ENCODE measurements at regions not wholly inside any gene's neighbourhood (a gene's known extent, or its start where the extent isn't known, plus 50 kb on each side); places are given as distances from the start of the nearest gene placed in this dataset.

GRCh38 chr2:54042341-54042740, 71.5 kb upstream of the PSME4 start:
- Mint-ChIP-seq H3K9me3 (peaks cover 4 to 20% (median 14%) of the 10 kb centered on the region in 7 donors), H3K27ac (no peak overlapping the region), H3K4me3 (no peak overlapping the region), H3K27me3 (ENCODE audit: low read depth in 3 of 3) (peaks cover 0 to under 1% (median 0%) of the 10 kb centered on the region in 3 donors), H3K36me3 (peaks cover 3 to 5% of the 10 kb centered on the region in 2 donors), H3K4me1 (no peaks in the 10 kb centered on the region)
- Histone ChIP-seq H3K27ac (ENCODE audit: low read depth in 1 of 2, low read length in 2 of 2) (no peak overlapping the region), H3K9me3 (replicated peaks in 1 of 2; ENCODE audit: control insufficient read depth in 1 of 2, insufficient read depth in 1 of 2, low read length in 2 of 2) (peaks cover 12 to 14% of the 10 kb centered on the region in 2 donors), H3K4me3 (replicated peaks in 1 of 3; ENCODE audit: low read depth in 2 of 3, low read length in 3 of 3) (no peak overlapping the region), H3K4me2 (replicated peaks; ENCODE audit: extremely low read depth, low read length, poor library complexity, severe bottlenecking) (no peak overlapping the region), H3K79me2 (ENCODE audit: insufficient read depth, low read length) (no peaks in the 10 kb centered on the region), H3K36me3 (replicated peaks in 1 of 2; ENCODE audit: control insufficient read depth in 1 of 2, insufficient read depth in 2 of 2, low read length in 2 of 2) (no peaks in the 10 kb centered on the region), H3K27me3 (ENCODE audit: control insufficient read depth in 2 of 2, insufficient read depth in 2 of 2, low read length in 2 of 2) (no peaks in the 10 kb centered on the region), H3K4me1 (ENCODE audit: control insufficient read depth in 1 of 2, insufficient read depth in 2 of 2, low read length in 2 of 2) (no peaks in the 10 kb centered on the region), H4K20me1 (ENCODE audit: insufficient read depth, low read length) (no peaks in the 10 kb centered on the region), H2AFZ (ENCODE audit: insufficient read depth, low read depth, low read length, poor library complexity, severe bottlenecking) (no peak overlapping the region), H3K9ac (ENCODE audit: insufficient read depth, low read length, poor library complexity, severe bottlenecking) (no peak overlapping the region)
- TF ChIP-seq, protein P1, sequence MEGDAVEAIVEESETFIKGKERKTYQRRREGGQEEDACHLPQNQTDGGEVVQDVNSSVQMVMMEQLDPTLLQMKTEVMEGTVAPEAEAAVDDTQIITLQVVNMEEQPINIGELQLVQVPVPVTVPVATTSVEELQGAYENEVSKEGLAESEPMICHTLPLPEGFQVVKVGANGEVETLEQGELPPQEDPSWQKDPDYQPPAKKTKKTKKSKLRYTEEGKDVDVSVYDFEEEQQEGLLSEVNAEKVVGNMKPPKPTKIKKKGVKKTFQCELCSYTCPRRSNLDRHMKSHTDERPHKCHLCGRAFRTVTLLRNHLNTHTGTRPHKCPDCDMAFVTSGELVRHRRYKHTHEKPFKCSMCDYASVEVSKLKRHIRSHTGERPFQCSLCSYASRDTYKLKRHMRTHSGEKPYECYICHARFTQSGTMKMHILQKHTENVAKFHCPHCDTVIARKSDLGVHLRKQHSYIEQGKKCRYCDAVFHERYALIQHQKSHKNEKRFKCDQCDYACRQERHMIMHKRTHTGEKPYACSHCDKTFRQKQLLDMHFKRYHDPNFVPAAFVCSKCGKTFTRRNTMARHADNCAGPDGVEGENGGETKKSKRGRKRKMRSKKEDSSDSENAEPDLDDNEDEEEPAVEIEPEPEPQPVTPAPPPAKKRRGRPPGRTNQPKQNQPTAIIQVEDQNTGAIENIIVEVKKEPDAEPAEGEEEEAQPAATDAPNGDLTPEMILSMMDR (IDR thresholded peaks at IDR 0.05): no peak
- intact Hi-C loops (cut with micrococcal nuclease): no loop called here
- 100% methylated on average over 1 of the region's 2 CpGs for whole genome bisulfite sequencing (ENCODE audit: insufficient coverage)
- no peak for DNase-seq

DNA sequence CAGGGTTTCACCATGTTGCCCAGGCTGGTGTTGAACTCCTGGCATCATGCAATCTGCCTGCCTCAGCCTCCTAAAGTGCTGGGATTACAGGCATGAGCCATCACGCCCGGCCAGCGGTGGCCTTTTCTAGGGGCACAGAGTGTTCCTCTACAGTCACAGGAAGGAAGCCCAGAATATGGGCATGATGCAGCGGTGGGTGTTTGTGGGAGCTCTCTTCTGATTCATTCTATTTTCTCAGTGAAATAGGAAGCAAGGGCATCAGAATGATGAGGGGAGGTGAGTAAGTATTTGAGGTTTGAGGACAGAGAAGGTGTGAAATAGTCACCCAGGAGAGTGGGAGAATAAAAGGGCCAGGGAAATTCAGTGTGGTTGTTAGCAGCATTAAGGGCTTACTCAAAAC, 70.3 kb upstream of the PSME4 start:
- Histone ChIP-seq H3K27ac (ENCODE audit: low read depth in 1 of 2, low read length in 2 of 2) (no peak overlapping the region), H3K9me3 (replicated peaks in 1 of 2; ENCODE audit: control insufficient read depth in 1 of 2, insufficient read depth in 1 of 2, low read length in 2 of 2) (peaks cover 12 to 14% of the 10 kb centered on the region in 2 donors), H3K4me1 (ENCODE audit: control insufficient read depth in 1 of 2, insufficient read depth in 2 of 2, low read length in 2 of 2) (no peaks in the 10 kb centered on the region), H3K9ac (ENCODE audit: insufficient read depth, low read length, poor library complexity, severe bottlenecking) (no peak overlapping the region), H3K79me2 (ENCODE audit: insufficient read depth, low read length) (no peaks in the 10 kb centered on the region), H3K27me3 (ENCODE audit: control insufficient read depth in 2 of 2, insufficient read depth in 2 of 2, low read length in 2 of 2) (no peaks in the 10 kb centered on the region), H3K4me3 (replicated peaks in 1 of 3; ENCODE audit: low read depth in 2 of 3, low read length in 3 of 3) (no peak overlapping the region), H4K20me1 (ENCODE audit: insufficient read depth, low read length) (no peaks in the 10 kb centered on the region), H3K36me3 (replicated peaks in 1 of 2; ENCODE audit: control insufficient read depth in 1 of 2, insufficient read depth in 2 of 2, low read length in 2 of 2) (no peaks in the 10 kb centered on the region), H3K4me2 (replicated peaks; ENCODE audit: extremely low read depth, low read length, poor library complexity, severe bottlenecking) (no peak overlapping the region), H2AFZ (ENCODE audit: insufficient read depth, low read depth, low read length, poor library complexity, severe bottlenecking) (no peak overlapping the region)
- Mint-ChIP-seq H3K27ac (no peak overlapping the region), H3K27me3 (ENCODE audit: low read depth in 3 of 3) (peaks cover 0 to 1% (median 0%) of the 10 kb centered on the region in 3 donors), H3K4me1 (no peaks in the 10 kb centered on the region), H3K36me3 (peaks cover 3 to 5% of the 10 kb centered on the region in 2 donors), H3K9me3 (peaks cover 4 to 20% (median 14%) of the 10 kb centered on the region in 7 donors), H3K4me3 (no peak overlapping the region)
- TF ChIP-seq, protein P1 (IDR thresholded peaks at IDR 0.05): no peak
- DNase-seq: no peak
- intact Hi-C loops (cut with micrococcal nuclease): no loop called here
- 91% methylated on average over 4 of the region's 4 CpGs for WGBS (ENCODE audit: insufficient coverage)

Measured in CD14-positive monocyte (primary cell).